ENCODE measurements at regions not wholly inside any gene's neighbourhood (a gene's known extent, or its start where the extent isn't known, plus 50 kb on each side); places are given as distances from the start of the nearest gene placed in this dataset.

DNA sequence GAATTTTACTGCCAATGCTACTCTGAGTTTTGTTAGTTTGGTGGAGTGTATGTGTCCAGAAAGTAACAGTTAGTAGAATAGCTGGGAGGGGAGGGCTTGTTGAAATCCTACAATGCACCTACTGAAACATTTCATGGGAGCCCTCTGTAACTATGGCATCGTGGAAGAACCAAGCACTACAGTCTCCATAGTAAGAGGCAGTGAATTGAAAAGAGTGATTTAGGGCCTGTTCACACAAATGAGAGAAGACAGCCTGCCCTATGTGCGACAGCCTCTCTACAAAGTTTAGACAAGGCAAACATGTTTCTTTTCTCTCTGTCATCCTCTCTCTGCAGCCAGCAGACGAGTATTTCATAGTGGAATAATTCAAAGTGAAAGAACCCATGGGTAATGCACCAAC is 676.6 kb downstream of the BRINP1 start:
- Histone ChIP-seq H2BK20ac (ENCODE audit: low read depth, low read length, poor library complexity, severe bottlenecking) (no peak overlapping the region), H3T11ph (ENCODE audit: low read length) (no peak overlapping the region), H4K5ac (ENCODE audit: insufficient read length, low read depth, low read length) (no peak overlapping the region), H4K91ac (ENCODE audit: insufficient read length, low read depth, low read length) (no peak overlapping the region), H3K79me2 (ENCODE audit: insufficient read depth, low read length) (no peaks in the 10 kb centered on the region), H3K23me2 (ENCODE audit: insufficient read length, low read depth, low read length, poor library complexity, severe bottlenecking) (no peaks in the 10 kb centered on the region), H3K9me3 (ENCODE audit: control insufficient read depth, low read depth, low read length) (no peaks in the 10 kb centered on the region), H3K4me1 (ENCODE audit: insufficient read depth, low read length) (no peaks in the 10 kb centered on the region), H4K20me1 (ENCODE audit: control insufficient read depth, insufficient read depth, insufficient read length) (no peaks in the 10 kb centered on the region), H2AK5ac (ENCODE audit: insufficient read length, low read length) (no peak overlapping the region), H3K79me1 (ENCODE audit: insufficient read depth, low read depth, low read length, poor library complexity, severe bottlenecking) (no peaks in the 10 kb centered on the region), H2BK15ac (ENCODE audit: low read depth, low read length) (no peak overlapping the region), H2BK12ac (ENCODE audit: insufficient read length, low read depth, low read length) (no peak overlapping the region), H2BK5ac (ENCODE audit: insufficient read length, low read length) (no peak overlapping the region), H3K23ac (ENCODE audit: insufficient read length, low read depth, low read length) (no peak overlapping the region), H3K18ac (ENCODE audit: insufficient read length, low read depth, low read length) (no peak overlapping the region), H3K14ac (ENCODE audit: insufficient read depth, low read length) (no peak overlapping the region), H3K27me3 (ENCODE audit: insufficient read depth, low read length) (no peaks in the 10 kb centered on the region), H3K56ac (ENCODE audit: insufficient read length, low read depth, low read length) (no peak overlapping the region), H3K4ac (ENCODE audit: low read depth, low read length) (no peak overlapping the region), H2BK120ac (ENCODE audit: low read depth, low read length, poor library complexity, severe bottlenecking) (no peak overlapping the region), H4K8ac (replicated peaks; ENCODE audit: insufficient read length, low read depth, low read length) (no peak overlapping the region), H2AFZ (ENCODE audit: low read length) (no peak overlapping the region), H3K4me2 (ENCODE audit: insufficient read depth, insufficient read length, low read length) (no peak overlapping the region), H3K9ac (ENCODE audit: extremely low read depth, insufficient read length, low read length) (no peak overlapping the region), H3K27ac (ENCODE audit: insufficient read length, low read depth, low read length) (no peak overlapping the region)
- no peaks in the 10 kb centered on the region; the same call in 1 of the 2 replicates for H3K27me3 Mint-ChIP-seq (ENCODE audit: low read depth)
- H3K4me1 Mint-ChIP-seq, result peaks cover 3 to 4% of the 10 kb centered on the region in 2 experiments; a peak in 3 of 4 replicates
- no peak for DNase-seq
- no peaks in the 10 kb centered on the region for H3K36me3 Mint-ChIP-seq (ENCODE audit: insufficient read depth in 1 of 3, low read depth in 3 of 3)
- no peak overlapping the region for H3K4me3 Mint-ChIP-seq
- no peak overlapping the region for H3K27ac Mint-ChIP-seq
- no CpG with 5 or more reads among the region's 3 CpGs for WGBS (ENCODE audit: extremely low coverage, insufficient read length, low lambda C conversion rate)
- H3K9me3 Mint-ChIP-seq, result no peaks in the 10 kb centered on the region; a peak in 1 of 5 replicates
- no peak for TF ChIP-seq CTCF (conservative IDR thresholded peaks at IDR 0.05)

Data from H9 (cell line).